HepG2 (cell line): ENCODE measurements at regions not wholly inside any gene's neighbourhood (a gene's known extent, or its start where the extent isn't known, plus 50 kb on each side); places are given as distances from the start of the nearest gene placed in this dataset.

Experiments used
- ATAC-seq: fragments of 200-7000 bp; cut with Tn5 transposase; 3 replicates; pipeline ENCODE4 v1.9.1; 2020; ENCODE audit warnings: mild to moderate bottlenecking, moderate library complexity
- BruUV-seq: library from RNA; stranded (reverse); fragments of 400-500 nt; replicated peaks from 2 replicates; lab custom pipeline; 2021; lab: Mats Ljungman, UMichigan
- CTCF ChIA-PET: fragments of 300-600 bp; formaldehyde crosslinking; extraction: SDS; loops from one replicate; lab custom pipeline; 2021; ENCODE audit warnings: low total read pairs, inconsistent platforms, low intra/inter-chr PET ratio; lab: Yijun Ruan, JAX
- POLR2A ChIA-PET: fragments of 350-600 bp; sonication (Branson Sonifier 250); formaldehyde crosslinking; loops from one replicate; lab custom pipeline; 2020; ENCODE audit warnings: antibody characterized with exemption, inconsistent platforms; lab: Yijun Ruan, JAX
- DNase-seq: peaks from one replicate; pipeline ENCODE4 v3.0.0-alpha.2; 2015; ENCODE audit warnings: low spot score
- FAIRE-seq: peaks from 3 replicates; lab custom pipeline; 2011; peaks lifted over from hg19 to GRCh38; lab: Jason Lieb, UNC
- H2AFZ ChIP-seq: one replicate; pipeline ENCODE4 v1.6.1; 2011; ENCODE audit warnings: low read length, inconsistent platforms
- H3K27ac ChIP-seq: fragments of 300-600 bp; 3 replicates; pipeline ENCODE4 v1.8.0; 2011; ENCODE audit warnings: mixed run types, mild to moderate bottlenecking, mixed read lengths, low read length, inconsistent platforms; ENCODE audit not compliant: insufficient read depth; ENCODE audit errors: extremely low read length
- H3K27me3 ChIP-seq, 2 experiments: fragments of 200-600 bp in 1 of 2; 2 replicates in 1 of 2; 3 replicates in 1 of 2; pipeline versions ENCODE4 v1.6.0 to v1.8.0; 2011; ENCODE audit warnings: low read length in 2 of 2, mild to moderate bottlenecking in 2 of 2, moderate library complexity in 2 of 2, inconsistent platforms in 1 of 2; ENCODE audit not compliant: insufficient read depth in 2 of 2, control insufficient read depth in 1 of 2
- H3K36me3 ChIP-seq, 2 experiments: fragments of 200-600 bp in 1 of 2; replicated peaks in 1 of 2; 2 replicates in 1 of 2; 3 replicates in 1 of 2; pipeline versions ENCODE4 v1.5.1 to v1.8.0; 2011; ENCODE audit warnings: low read length in 2 of 2, inconsistent platforms in 1 of 2; ENCODE audit not compliant: insufficient read depth in 2 of 2, control insufficient read depth in 1 of 2
- H3K4me1 ChIP-seq: 2 replicates; pipeline ENCODE4 v1.5.1; 2012; ENCODE audit warnings: low read length, inconsistent platforms; ENCODE audit not compliant: insufficient read depth
- H3K4me2 ChIP-seq: 2 replicates; pipeline ENCODE4 v1.6.0; 2011; ENCODE audit warnings: low read depth, low read length, inconsistent platforms
- H3K4me3 ChIP-seq, 3 experiments: fragments of 200-600 bp in 1 of 3; sonication (generic), shearing (Covaris generic) in 1 of 3; replicated peaks in 1 of 3; 2 replicates each; pipeline ENCODE4 v1.5.1; 2011 to 2016; ENCODE audit warnings: low read length in 3 of 3, inconsistent platforms in 2 of 3, low read depth in 2 of 3, mild to moderate bottlenecking in 2 of 3, control low read depth in 1 of 3, mixed read lengths in 1 of 3; ENCODE audit not compliant: insufficient read depth in 1 of 3
- H3K79me2 ChIP-seq: one replicate; pipeline ENCODE4 v1.6.1; 2011; ENCODE audit warnings: low read length, inconsistent platforms; ENCODE audit not compliant: insufficient read depth
- H3K9ac ChIP-seq: 2 replicates; pipeline ENCODE4 v1.6.0; 2011; ENCODE audit warnings: mild to moderate bottlenecking, low read depth, low read length, inconsistent platforms; ENCODE audit not compliant: insufficient read depth
- H3K9me3 ChIP-seq: 2 replicates; pipeline ENCODE4 v1.5.1; 2012; ENCODE audit warnings: mild to moderate bottlenecking, low read length
- H4K20me1 ChIP-seq: 2 replicates; pipeline ENCODE4 v1.6.0; 2011; ENCODE audit warnings: inconsistent platforms, mild to moderate bottlenecking, low read length, moderate library complexity; ENCODE audit not compliant: insufficient read depth
- HOXA3 ChIP-seq: sonication (generic); formaldehyde crosslinking; IDR thresholded peaks from 2 replicates; pipeline ENCODE4 v1.5.0; 2020; ENCODE audit warnings: missing genetic modification reagents
- NFE2L2 ChIP-seq: fragments of 150-350 bp; IDR thresholded peaks from 2 replicates; pipeline ENCODE4 v1.6.1; 2014; ENCODE audit warnings: low read length
- ZNF251 ChIP-seq: sonication (generic); formaldehyde crosslinking; IDR thresholded peaks from 2 replicates; pipeline ENCODE4 v1.9.0; 2021; ENCODE audit warnings: mild to moderate bottlenecking, missing genetic modification reagents
- ZNF260 ChIP-seq: sonication (generic); formaldehyde crosslinking; IDR thresholded peaks from 2 replicates; pipeline ENCODE4 v1.4.0; 2020; ENCODE audit warnings: missing genetic modification reagents, low read depth, mild to moderate bottlenecking, borderline replicate concordance
- ZNF367 ChIP-seq: sonication (generic); formaldehyde crosslinking; IDR thresholded peaks from 2 replicates; pipeline ENCODE4 v1.4.0; 2020; ENCODE audit warnings: missing genetic modification reagents, borderline replicate concordance
- WGBS: methylation state at CpG from one replicate; pipeline ENCODE4 v1.1.6; 2017; ENCODE audit warnings: low lambda C conversion rate; 5-methylcytosine and 5-hydroxymethylcytosine counted together
- in situ Hi-C: cut with HindIII; loops from 2 replicates; pipeline ENCODE4 v1.10.0; 2017; ENCODE audit warnings: low pct_unique_long_range_greater_than_20kb; ENCODE audit not compliant: extremely low pct_ligation_motif_present
- intact Hi-C: fragments of 100-400 bp; cut with micrococcal nuclease; formaldehyde crosslinking; loops from one replicate; pipeline ENCODE4 v1.10.0; 2022; ENCODE audit not compliant: unreplicated experiment
- TF ChIP-seq, protein P1 (sequence below): sonication (generic); formaldehyde crosslinking; IDR thresholded peaks from 2 replicates; pipeline ENCODE4 v1.5.1; 2020; ENCODE audit warnings: missing genetic modification reagents, mild to moderate bottlenecking, borderline replicate concordance
- TF ChIP-seq, protein P2 (sequence below): sonication (generic); formaldehyde crosslinking; IDR thresholded peaks from 2 replicates; pipeline ENCODE4 v1.8.1; 2023; ENCODE audit warnings: missing genetic modification reagents, inconsistent platforms, borderline replicate concordance
- TF ChIP-seq, protein P3 (sequence below): sonication (generic); formaldehyde crosslinking; IDR thresholded peaks from 2 replicates; pipeline ENCODE4 v1.5.0; 2020; ENCODE audit warnings: missing genetic modification reagents, mild to moderate bottlenecking, borderline replicate concordance
- TF ChIP-seq, protein P4 (sequence below): sonication (generic); formaldehyde crosslinking; IDR thresholded peaks from 2 replicates; pipeline ENCODE4 v1.5.0; 2020; ENCODE audit warnings: missing genetic modification reagents

DNA sequence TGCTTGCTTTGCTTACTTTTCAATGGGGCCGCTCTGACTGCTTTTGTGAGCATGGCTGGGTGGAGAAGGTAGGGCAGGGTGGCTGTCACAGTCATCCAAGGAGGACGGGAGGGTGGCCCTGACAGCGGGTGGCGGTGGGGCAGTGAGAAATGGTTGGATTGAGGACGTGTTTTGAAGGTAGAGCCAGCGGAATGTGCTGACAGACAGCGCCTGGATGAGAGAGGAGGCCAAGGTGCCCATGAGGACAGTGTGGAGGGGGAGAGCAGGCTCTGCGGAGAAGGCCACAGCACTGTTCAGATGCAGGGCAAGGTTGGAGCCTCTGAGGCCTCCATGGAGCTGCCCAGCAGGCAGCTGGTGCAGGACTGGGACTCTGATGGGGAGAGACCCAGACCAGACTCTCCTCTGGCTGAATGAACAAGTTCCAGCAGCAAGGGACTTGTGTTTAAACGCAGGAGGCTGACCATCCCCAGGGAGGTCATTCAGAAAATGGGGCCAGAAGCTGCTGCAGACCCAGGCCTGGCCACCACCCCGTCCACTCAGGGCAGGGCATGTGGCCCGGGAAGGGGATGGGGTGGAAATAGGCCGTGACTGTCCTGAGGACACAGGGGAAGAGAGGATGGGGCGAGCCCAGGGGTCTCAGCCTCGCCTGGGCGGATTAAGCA, 120.3 kb upstream of the PRR20G start:
- no peaks in the 10 kb centered on the region for H3K9me3 ChIP-seq
- intact Hi-C loops: no loop called here
- POLR2A ChIA-PET: no interaction called here
- 6% methylated on average over 13 of the region's 15 CpGs for WGBS
- no peaks in the 10 kb centered on the region for H3K79me2 ChIP-seq
- no TSS peak for BruUV-seq
- no peak for FAIRE-seq
- no peak overlapping the region for H3K4me2 ChIP-seq
- no peak for ATAC-seq
- no peaks in the 10 kb centered on the region for H3K36me3 ChIP-seq
- no peak overlapping the region for H2AFZ ChIP-seq
- H3K9ac ChIP-seq: no peak overlapping the region
- H4K20me1 ChIP-seq: no peaks in the 10 kb centered on the region
- in situ Hi-C loops: no loop called here
- no peak for DNase-seq
- no peak overlapping the region for H3K27ac ChIP-seq
- no peak overlapping the region for H3K4me3 ChIP-seq
- CTCF ChIA-PET: no interaction called here
- peaks cover 5 to 62% of the 10 kb centered on the region in 2 experiments; a peak in 4 of 5 replicates for H3K27me3 ChIP-seq
- TF ChIP-seq ZNF251 (CRISPR knock-in tag) (no peak), ZNF367 (no peak), HOXA3 (no peak), NFE2L2 (no peak), ZNF260 (CRISPR knock-in tag) (no peak)
- TF ChIP-seq, protein P1, sequence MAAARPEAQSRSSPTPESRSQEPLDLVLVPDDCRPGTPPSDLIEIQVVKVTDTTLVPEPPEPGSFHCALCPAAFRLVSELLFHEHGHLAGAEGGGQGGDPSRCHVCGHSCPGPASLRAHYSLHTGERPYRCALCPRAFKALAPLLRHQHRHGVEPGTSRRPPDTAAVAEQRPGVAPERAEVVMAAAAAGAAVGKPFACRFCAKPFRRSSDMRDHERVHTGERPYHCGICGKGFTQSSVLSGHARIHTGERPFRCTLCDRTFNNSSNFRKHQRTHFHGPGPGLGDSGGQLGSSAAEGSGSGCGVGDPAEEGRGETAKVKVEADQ (CRISPR knock-in tag): no peak
- TF ChIP-seq, protein P2, sequence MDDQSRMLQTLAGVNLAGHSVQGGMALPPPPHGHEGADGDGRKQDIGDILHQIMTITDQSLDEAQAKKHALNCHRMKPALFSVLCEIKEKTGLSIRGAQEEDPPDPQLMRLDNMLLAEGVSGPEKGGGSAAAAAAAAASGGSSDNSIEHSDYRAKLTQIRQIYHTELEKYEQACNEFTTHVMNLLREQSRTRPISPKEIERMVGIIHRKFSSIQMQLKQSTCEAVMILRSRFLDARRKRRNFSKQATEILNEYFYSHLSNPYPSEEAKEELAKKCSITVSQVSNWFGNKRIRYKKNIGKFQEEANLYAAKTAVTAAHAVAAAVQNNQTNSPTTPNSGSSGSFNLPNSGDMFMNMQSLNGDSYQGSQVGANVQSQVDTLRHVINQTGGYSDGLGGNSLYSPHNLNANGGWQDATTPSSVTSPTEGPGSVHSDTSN: no peak
- TF ChIP-seq, protein P3, sequence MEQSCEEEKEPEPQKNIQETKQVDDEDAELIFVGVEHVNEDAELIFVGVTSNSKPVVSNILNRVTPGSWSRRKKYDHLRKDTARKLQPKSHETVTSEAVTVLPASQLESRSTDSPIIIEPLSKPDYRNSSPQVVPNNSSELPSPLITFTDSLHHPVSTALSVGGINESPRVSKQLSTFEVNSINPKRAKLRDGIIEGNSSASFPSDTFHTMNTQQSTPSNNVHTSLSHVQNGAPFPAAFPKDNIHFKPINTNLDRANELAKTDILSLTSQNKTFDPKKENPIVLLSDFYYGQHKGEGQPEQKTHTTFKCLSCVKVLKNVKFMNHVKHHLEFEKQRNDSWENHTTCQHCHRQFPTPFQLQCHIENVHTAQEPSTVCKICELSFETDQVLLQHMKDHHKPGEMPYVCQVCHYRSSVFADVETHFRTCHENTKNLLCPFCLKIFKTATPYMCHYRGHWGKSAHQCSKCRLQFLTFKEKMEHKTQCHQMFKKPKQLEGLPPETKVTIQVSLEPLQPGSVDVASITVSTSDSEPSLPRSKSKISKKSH (CRISPR knock-in tag): no peak
- TF ChIP-seq, protein P4, sequence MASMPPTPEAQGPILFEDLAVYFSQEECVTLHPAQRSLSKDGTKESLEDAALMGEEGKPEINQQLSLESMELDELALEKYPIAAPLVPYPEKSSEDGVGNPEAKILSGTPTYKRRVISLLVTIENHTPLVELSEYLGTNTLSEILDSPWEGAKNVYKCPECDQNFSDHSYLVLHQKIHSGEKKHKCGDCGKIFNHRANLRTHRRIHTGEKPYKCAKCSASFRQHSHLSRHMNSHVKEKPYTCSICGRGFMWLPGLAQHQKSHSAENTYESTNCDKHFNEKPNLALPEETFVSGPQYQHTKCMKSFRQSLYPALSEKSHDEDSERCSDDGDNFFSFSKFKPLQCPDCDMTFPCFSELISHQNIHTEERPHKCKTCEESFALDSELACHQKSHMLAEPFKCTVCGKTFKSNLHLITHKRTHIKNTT (CRISPR knock-in tag): no peak
- TF ChIP-seq, all 625 proteins: peak for 0
- H3K4me1 ChIP-seq: no peaks in the 10 kb centered on the region
